NB4 (cell line): ENCODE measurements at regions not wholly inside any gene's neighbourhood (a gene's known extent, or its start where the extent isn't known, plus 50 kb on each side); places are given as distances from the start of the nearest gene placed in this dataset.
"Not testable (repeated sequence)": the region's sequence is repeated elsewhere in the genome, so short reads cannot be mapped to it uniquely, and the experiment has no call there.

Source experiments
- CTCF ChIP-seq: IDR thresholded peaks from one replicate; pipeline ENCODE4 v1.5.1; 2012; ENCODE audit warnings: low read depth, low read length
- MAX ChIP-seq: IDR thresholded peaks from 2 replicates; pipeline ENCODE4 v1.6.1; 2011; ENCODE audit warnings: low read depth, low read length
- MYC ChIP-seq: IDR thresholded peaks from 2 replicates; pipeline ENCODE4 v1.6.1; 2011; ENCODE audit warnings: low read depth, low read length
- POLR2A ChIP-seq: IDR thresholded peaks from 2 replicates; pipeline ENCODE4 v1.6.1; 2011; ENCODE audit warnings: mild to moderate bottlenecking; ENCODE audit not compliant: insufficient read length; ENCODE audit errors: extremely low read depth

GRCh38 chr13:18665124-18665523 is 516.5 kb downstream of the TUBA3C start:
- TF ChIP-seq CTCF, POLR2A, MAX, MYC: not testable (repeated sequence)
